GM13976 (cell line): ENCODE measurements at regions not wholly inside any gene's neighbourhood (a gene's known extent, or its start where the extent isn't known, plus 50 kb on each side); places are given as distances from the start of the nearest gene placed in this dataset.

Experiments used
- DNase-seq: peaks from one replicate; pipeline ENCODE4 v3.0.0; 2012; ENCODE audit warnings: low spot score
- CTCF ChIP-seq: IDR thresholded peaks from 2 replicates; pipeline ENCODE4 v1.5.1; 2012; ENCODE audit warnings: borderline replicate concordance, mild to moderate bottlenecking; ENCODE audit not compliant: insufficient read depth; ENCODE audit errors: extremely low read depth, missing control alignments, control extremely low read depth
- in situ Hi-C: fragments of 300-500 bp; cut with MboI; formaldehyde crosslinking; loops from one replicate; pipeline ENCODE4 v1.12.0; 2022; ENCODE audit warnings: low sequenced_read_pairs, mixed read lengths, inconsistent platforms; ENCODE audit not compliant: unreplicated experiment

- in situ Hi-C loops: no loop called here
- TF ChIP-seq CTCF: no peak
- no peak for DNase-seq
These were observed 113.5 kb upstream of the GATB start for GRCh38 chr4:151874328-151874727.

GRCh38 chr4:151866592-151866918, 105.7 kb upstream of the GATB start:
- in situ Hi-C loops: no loop called here
- no peak for TF ChIP-seq CTCF
- no peak for DNase-seq

- in situ Hi-C loops: no loop called here
- no peak for TF ChIP-seq CTCF
- no peak for DNase-seq
These were observed 105.2 kb upstream of the GATB start for GRCh38 chr4:151865744-151866591.

- TF ChIP-seq CTCF: no peak
- no peak for DNase-seq
- in situ Hi-C loops: no loop called here
These were observed 104.5 kb upstream of the GATB start for GRCh38 chr4:151865312-151865711.

GRCh38 chr4:151864068-151864467, 103.3 kb upstream of the GATB start:
- in situ Hi-C loops: no loop called here
- TF ChIP-seq CTCF: no peak
- no peak for DNase-seq

- no peak for TF ChIP-seq CTCF
- DNase-seq: no peak
- in situ Hi-C loops: no loop called here
These were observed 102.0 kb upstream of the GATB start for GRCh38 chr4:151862766-151863165.

GRCh38 chr4:151860561-151861093, 99.8 kb upstream of the GATB start:
- no peak for TF ChIP-seq CTCF
- DNase-seq: no peak
- in situ Hi-C loops: no loop called here
